Spleen (tissue), 11 donors: ENCODE measurements at regions not wholly inside any gene's neighbourhood (a gene's known extent, or its start where the extent isn't known, plus 50 kb on each side); places are given as distances from the start of the nearest gene placed in this dataset.

Experiments used
- DNase-seq: peaks from one replicate; pipeline ENCODE4 v3.0.0-alpha.2; 2020
- H3K27ac ChIP-seq, 8 donors: fragments of 200-600 bp; sonication (generic) in 7 of 8; 1 replicate in 4 of 8; 2 replicates in 4 of 8; pipeline versions ENCODE4 v1.5.0 to v1.8.0; 2016 to 2021; ENCODE audit warnings: inconsistent platforms in 4 of 8, mild to moderate bottlenecking in 4 of 8, moderate library complexity in 1 of 8
- H3K27me3 ChIP-seq, 7 donors: fragments of 200-600 bp; sonication (generic) in 6 of 7; replicated peaks in 1 of 7; 1 replicate in 4 of 7; 2 replicates in 3 of 7; pipeline versions ENCODE4 v1.5.0 to v1.8.0; 2016 to 2021; ENCODE audit warnings: inconsistent platforms in 3 of 7, mild to moderate bottlenecking in 1 of 7
- H3K36me3 ChIP-seq, 6 donors: fragments of 200-600 bp; sonication (generic) in 5 of 6; 1 replicate in 4 of 6; 2 replicates in 2 of 6; pipeline versions ENCODE4 v1.5.0 to v1.8.0; 2016 to 2021; ENCODE audit warnings: inconsistent platforms in 2 of 6
- H3K4me1 ChIP-seq, 6 donors: fragments of 200-600 bp; sonication (generic) in 5 of 6; 1 replicate in 3 of 6; 2 replicates in 3 of 6; pipeline versions ENCODE4 v1.5.0 to v1.8.0; 2016 to 2021; ENCODE audit warnings: inconsistent platforms in 3 of 6
- H3K4me3 ChIP-seq, 8 donors: fragments of 200-600 bp; sonication (generic) in 7 of 8; 1 replicate in 4 of 8; 2 replicates in 4 of 8; pipeline versions ENCODE4 v1.5.0 to v1.8.0; 2016 to 2021; ENCODE audit warnings: inconsistent platforms in 4 of 8, mild to moderate bottlenecking in 4 of 8, moderate library complexity in 2 of 8
- H3K9me3 ChIP-seq, 8 donors: fragments of 200-600 bp; sonication (generic) in 7 of 8; 1 replicate in 4 of 8; 2 replicates in 4 of 8; pipeline versions ENCODE4 v1.5.0 to v1.8.0; 2016 to 2021; ENCODE audit warnings: inconsistent platforms in 4 of 8
- CTCF ChIP-seq, 11 experiments: fragments of 200-600 bp in 7 of 11; fragments of 450-650 bp in 4 of 11; sonication (generic) in 4 of 11; IDR thresholded peaks in 8 of 11; conservative IDR thresholded peaks in 3 of 11; 1 replicate in 7 of 11; 2 replicates in 4 of 11; pipeline versions ENCODE4 v1.4.0 to v1.8.0; 2016 to 2021; ENCODE audit warnings: antibody characterized with exemption in 11 of 11, inconsistent platforms in 4 of 11, mild to moderate bottlenecking in 1 of 11
- POLR2A ChIP-seq, 3 donors: fragments of 450-650 bp; IDR thresholded peaks; one replicate each; pipeline ENCODE4 v1.5.1; 2017; ENCODE audit warnings: antibody characterized with exemption in 3 of 3, mild to moderate bottlenecking in 1 of 3
- POLR2AphosphoS5 ChIP-seq, 3 donors: sonication (generic); formaldehyde crosslinking; IDR thresholded peaks; one replicate each; pipeline ENCODE4 v1.5.1; 2017; ENCODE audit warnings: antibody characterized with exemption in 3 of 3
- WGBS, 5 donors: extraction: QIAGEN DNeasy Blood & Tissue Kit in 3 of 5; methylation state at CpG; one replicate each; pipeline versions ENCODE4 v1.1.5 to v1.1.7; 2013 to 2018; 5-methylcytosine and 5-hydroxymethylcytosine counted together
- intact Hi-C: fragments of 100-400 bp; cut with DNase I; formaldehyde crosslinking; loops from one replicate; pipeline ENCODE4 v1.15.0; 2023; ENCODE audit warnings: low total_unique reads
- donor health status: healthy with polysubstance abuse.
- donor health status: DM: no; HTN: no; CAD: no; lungs with moderate emphysema.
- donor health status: DM: no; HTN: no; CAD: no.
- donor health status: Bipolar disorder and iron deficiency.
- donor health status: healthy.
- donor health status: DM: no; HTN: no; CAD: no.
- donor health status: DM: yes; HTN: yes; CAD: no.

GRCh38 chr7:119783799-119784198 is 489.2 kb upstream of the KCND2 start:
- DNase-seq = no peak
- 56 to 74% (median 59%) methylated on average over 1 of the region's 1 CpG for WGBS, 5 donors

GRCh38 chr7:119802147-119802546 is 470.8 kb upstream of the KCND2 start:
- Histone ChIP-seq H3K27me3 (no peaks in the 10 kb centered on the region), H3K36me3 (no peaks in the 10 kb centered on the region), H3K9me3 (peaks cover 0 to 6% (median under 1%) of the 10 kb centered on the region in 8 donors), H3K27ac (no peak overlapping the region), H3K4me1 (no peaks in the 10 kb centered on the region), H3K4me3 (no peak overlapping the region)
- 73 to 91% (median 80%) methylated on average over 6 of the region's 6 CpGs for WGBS, 5 donors
- intact Hi-C loops = no loop called here
- no peak for DNase-seq
- no peak for TF ChIP-seq POLR2AphosphoS5 (IDR thresholded peaks at IDR 0.05)
- no peak for TF ChIP-seq CTCF (IDR thresholded peaks at IDR 0.05 in 8 of 11, conservative IDR thresholded peaks at IDR 0.05 in 3 of 11)
- TF ChIP-seq POLR2A (IDR thresholded peaks at IDR 0.05) = no peak

More at GRCh38 chr7:119783799-119784198, 489.2 kb upstream of the KCND2 start:
- H3K36me3 ChIP-seq = no peaks in the 10 kb centered on the region
- no peaks in the 10 kb centered on the region for H3K27me3 ChIP-seq
- H3K4me1 ChIP-seq = no peaks in the 10 kb centered on the region
- H3K4me3 ChIP-seq = no peak overlapping the region
- H3K9me3 ChIP-seq = peaks cover 0 to 4% (median 0%) of the 10 kb centered on the region in 8 donors
- TF ChIP-seq CTCF (IDR thresholded peaks at IDR 0.05 in 8 of 11, conservative IDR thresholded peaks at IDR 0.05 in 3 of 11) = no peak
- no peak for TF ChIP-seq POLR2AphosphoS5 (IDR thresholded peaks at IDR 0.05)
- intact Hi-C loops = no loop called here
- no peak overlapping the region for H3K27ac ChIP-seq

- no peaks in the 10 kb centered on the region for H3K36me3 ChIP-seq
- no peaks in the 10 kb centered on the region for H3K27me3 ChIP-seq
- H3K27ac ChIP-seq = no peak overlapping the region
- no peak overlapping the region for H3K4me3 ChIP-seq
- no peak for DNase-seq
- intact Hi-C loops = no loop called here
- H3K4me1 ChIP-seq = no peaks in the 10 kb centered on the region
- 56 to 70% (median 60%) methylated on average over 3 of the region's 3 CpGs for WGBS, 5 donors
- peaks cover 0 to 36% (median 25%) of the 10 kb centered on the region in 8 donors for H3K9me3 ChIP-seq
- TF ChIP-seq POLR2AphosphoS5 (IDR thresholded peaks at IDR 0.05) (no peak), CTCF (IDR thresholded peaks at IDR 0.05 in 8 of 11, conservative IDR thresholded peaks at IDR 0.05 in 3 of 11) (no peak), POLR2A (IDR thresholded peaks at IDR 0.05) (no peak)
Measured at GRCh38 chr7:119825091-119825655, 447.8 kb upstream of the KCND2 start.

GRCh38 chr7:119826547-119826946 is 446.4 kb upstream of the KCND2 start:
- H3K36me3 ChIP-seq = no peaks in the 10 kb centered on the region
- no peaks in the 10 kb centered on the region for H3K4me1 ChIP-seq
- DNase-seq = no peak
- no peak overlapping the region for H3K27ac ChIP-seq
- 89 to 98% (median 93%) methylated on average over 1 of the region's 1 CpG for WGBS, 5 donors
- no peak overlapping the region for H3K4me3 ChIP-seq
- no peaks in the 10 kb centered on the region for H3K27me3 ChIP-seq
- TF ChIP-seq CTCF (IDR thresholded peaks at IDR 0.05 in 8 of 11, conservative IDR thresholded peaks at IDR 0.05 in 3 of 11) (no peak), POLR2A (IDR thresholded peaks at IDR 0.05) (no peak), POLR2AphosphoS5 (IDR thresholded peaks at IDR 0.05) (no peak)
- intact Hi-C loops = no loop called here
- H3K9me3 ChIP-seq = peaks cover 0 to 22% (median 11%) of the 10 kb centered on the region in 8 donors
